C4-2B (cell line): ENCODE measurements at regions not wholly inside any gene's neighbourhood (a gene's known extent, or its start where the extent isn't known, plus 50 kb on each side); places are given as distances from the start of the nearest gene placed in this dataset.

ENCODE experiments used
- H3K27ac ChIP-seq: fragments of 450-650 bp; 2 replicates; pipeline ENCODE4 v1.5.1; 2017
- CTCF ChIP-seq: fragments of 450-650 bp; conservative IDR thresholded peaks from 2 replicates; pipeline ENCODE4 v1.5.1; 2017; ENCODE audit warnings: mild to moderate bottlenecking
- ZFX ChIP-seq: fragments of 450-650 bp; IDR thresholded peaks from 2 replicates; pipeline ENCODE4 v1.6.1; 2017

- TF ChIP-seq CTCF (no peak), ZFX (no peak)
- H3K27ac ChIP-seq: no peak overlapping the region
Observed at GRCh38 chr5:154131817-154132216, 58.7 kb upstream of the GALNT10 start.

- no peak for TF ChIP-seq ZFX
- no peak for TF ChIP-seq CTCF
- no peak overlapping the region for H3K27ac ChIP-seq
Observed at GRCh38 chr5:154132718-154133307, 57.7 kb upstream of the GALNT10 start.

GRCh38 chr5:154133591-154133990, 56.9 kb upstream of the GALNT10 start:
- no peak overlapping the region for H3K27ac ChIP-seq
- TF ChIP-seq CTCF: no peak
- no peak for TF ChIP-seq ZFX

- TF ChIP-seq ZFX: no peak
- no peak for TF ChIP-seq CTCF
- no peak overlapping the region for H3K27ac ChIP-seq
Observed at GRCh38 chr5:154134499-154134898, 56.0 kb upstream of the GALNT10 start.

GRCh38 chr5:154135125-154135817, 55.3 kb upstream of the GALNT10 start:
- peak overlapping the region; percentile 45; the same call in 1 of the 2 replicates for H3K27ac ChIP-seq
- TF ChIP-seq ZFX (no peak), CTCF (no peak)

GRCh38 chr5:154136141-154136540, 54.4 kb upstream of the GALNT10 start:
- TF ChIP-seq CTCF (no peak), ZFX (no peak)
- peak overlapping the region; percentile 45; the same call in 1 of the 2 replicates for H3K27ac ChIP-seq

- no peak overlapping the region for H3K27ac ChIP-seq
- no peak for TF ChIP-seq ZFX
- no peak for TF ChIP-seq CTCF
Observed at GRCh38 chr5:154138701-154139100, 51.8 kb upstream of the GALNT10 start.
